Neural cell (in vitro differentiated cells): ENCODE measurements at regions not wholly inside any gene's neighbourhood (a gene's known extent, or its start where the extent isn't known, plus 50 kb on each side); places are given as distances from the start of the nearest gene placed in this dataset.

Source experiments
- H2AFZ ChIP-seq: fragments of 200-600, 300-800 bp; sonication (generic), shearing (Covaris generic); 2 replicates; pipeline ENCODE4 v1.6.0; 2014; ENCODE audit warnings: low read depth, mild to moderate bottlenecking, antibody characterized with exemption, low read length, moderate library complexity
- H3F3A ChIP-seq: fragments of 200-600 bp; shearing (Covaris generic); 2 replicates; pipeline ENCODE4 v1.6.1; 2016; ENCODE audit warnings: mild to moderate bottlenecking, moderate library complexity, mixed read lengths, antibody characterized with exemption, low read length; ENCODE audit not compliant: insufficient read depth, poor library complexity, severe bottlenecking
- H3K27ac ChIP-seq: fragments of 200-600, 300-800 bp; sonication (generic), shearing (Covaris generic); 2 replicates; pipeline ENCODE4 v1.5.1; 2014; ENCODE audit warnings: mild to moderate bottlenecking, low read length, moderate library complexity
- H3K27me3 ChIP-seq: fragments of 300-800, 200-600 bp; sonication (generic), shearing (Covaris generic); 2 replicates; pipeline ENCODE4 v1.6.0; 2014; ENCODE audit warnings: mild to moderate bottlenecking, low read depth, low read length, moderate library complexity; ENCODE audit not compliant: insufficient read depth
- H3K36me3 ChIP-seq: fragments of 300-800, 200-600 bp; sonication (generic), shearing (Covaris generic); 2 replicates; pipeline ENCODE4 v1.5.1; 2014; ENCODE audit warnings: mild to moderate bottlenecking, antibody characterized with exemption, low read length, moderate library complexity; ENCODE audit not compliant: insufficient read depth
- H3K4me2 ChIP-seq: fragments of 300-800, 200-600 bp; sonication (generic), shearing (Covaris generic); 2 replicates; pipeline ENCODE4 v1.6.0; 2014; ENCODE audit warnings: mild to moderate bottlenecking, low read length
- H3K4me3 ChIP-seq: fragments of 300-800, 200-600 bp; sonication (generic), shearing (Covaris generic); 2 replicates; pipeline ENCODE4 v1.5.1; 2014; ENCODE audit warnings: mild to moderate bottlenecking, low read length, moderate library complexity
- H3K79me2 ChIP-seq: fragments of 200-600 bp; shearing (Covaris generic); replicated peaks from 2 replicates; pipeline ENCODE4 v1.6.0; 2014; ENCODE audit warnings: mild to moderate bottlenecking, low read length, moderate library complexity; ENCODE audit not compliant: insufficient read depth
- H3K9ac ChIP-seq: fragments of 300-800, 200-600 bp; sonication (generic), shearing (Covaris generic); 2 replicates; pipeline ENCODE4 v1.6.1; 2016; ENCODE audit warnings: mild to moderate bottlenecking, low read length, mixed read lengths
- H3K9me2 ChIP-seq: fragments of 200-600 bp; shearing (Covaris generic); 2 replicates; pipeline ENCODE4 v1.6.1; 2016; ENCODE audit warnings: mild to moderate bottlenecking, low read length, mixed read lengths; ENCODE audit not compliant: insufficient read depth
- H3K9me3 ChIP-seq: fragments of 200-600, 300-800 bp; sonication (generic), shearing (Covaris generic); 2 replicates; pipeline ENCODE4 v1.6.1; 2016; ENCODE audit warnings: mild to moderate bottlenecking, mixed run types, low read length, moderate library complexity, mixed read lengths
- H4K20me1 ChIP-seq: fragments of 200-600 bp; shearing (Covaris generic); 2 replicates; pipeline ENCODE4 v1.6.1; 2016; ENCODE audit warnings: mild to moderate bottlenecking, mixed run types; ENCODE audit not compliant: insufficient read depth
- CTCF ChIP-seq: fragments of 450-650 bp; IDR thresholded peaks from 2 replicates; pipeline ENCODE4 v1.5.1; 2014; ENCODE audit warnings: antibody characterized with exemption, mild to moderate bottlenecking, moderate library complexity; ENCODE audit not compliant: poor library complexity, severe bottlenecking
- EP300 ChIP-seq: fragments of 450-650 bp; conservative IDR thresholded peaks from 2 replicates; pipeline ENCODE4 v1.6.1; 2014; ENCODE audit warnings: antibody characterized with exemption, mild to moderate bottlenecking, moderate library complexity; ENCODE audit not compliant: poor library complexity, severe bottlenecking
- EZH2 ChIP-seq: fragments of 200-600, 300-800 bp; shearing (Covaris generic), sonication (generic); IDR thresholded peaks from 2 replicates; pipeline ENCODE4 v1.6.1; 2014; ENCODE audit warnings: antibody characterized with exemption, low read length, borderline replicate concordance, mild to moderate bottlenecking; ENCODE audit not compliant: insufficient read depth, poor library complexity, severe bottlenecking
- MXI1 ChIP-seq: fragments of 450-650 bp; conservative IDR thresholded peaks from 2 replicates; pipeline ENCODE4 v1.6.1; 2014; ENCODE audit warnings: antibody characterized with exemption, mild to moderate bottlenecking; ENCODE audit not compliant: poor library complexity, severe bottlenecking
- POLR2AphosphoS5 ChIP-seq: IDR thresholded peaks from 2 replicates; pipeline ENCODE4 v1.6.1; 2012
- RAD21 ChIP-seq: fragments of 450-650 bp; conservative IDR thresholded peaks from 2 replicates; pipeline ENCODE4 v1.6.1; 2014; ENCODE audit warnings: antibody characterized with exemption, mild to moderate bottlenecking, moderate library complexity
- REST ChIP-seq: IDR thresholded peaks from 2 replicates; pipeline ENCODE4 v1.6.1; 2012; ENCODE audit warnings: borderline replicate concordance
- SMC3 ChIP-seq: fragments of 450-650 bp; conservative IDR thresholded peaks from 2 replicates; pipeline ENCODE4 v1.6.1; 2014; ENCODE audit warnings: antibody characterized with exemption, mild to moderate bottlenecking, moderate library complexity; ENCODE audit not compliant: poor library complexity
- TAF1 ChIP-seq: IDR thresholded peaks from 2 replicates; pipeline ENCODE4 v1.6.1; 2012; ENCODE audit warnings: low read depth

GRCh38 chr10:131001438-131001837, 310.1 kb downstream of the TCERG1L start:
- no peak overlapping the region for H3K4me3 ChIP-seq
- no peaks in the 10 kb centered on the region for H3K27me3 ChIP-seq
- no peak overlapping the region for H3K9ac ChIP-seq
- H3K9me3 ChIP-seq: no peaks in the 10 kb centered on the region
- H3K4me2 ChIP-seq: no peak overlapping the region
- no peaks in the 10 kb centered on the region for H3K36me3 ChIP-seq
- H3K79me2 ChIP-seq: no peaks in the 10 kb centered on the region
- H3K27ac ChIP-seq: no peak overlapping the region
- H2AFZ ChIP-seq: no peak overlapping the region
- no peaks in the 10 kb centered on the region for H3F3A ChIP-seq
- TF ChIP-seq RAD21: no peak
- no peak for TF ChIP-seq EP300
- no peak for TF ChIP-seq EZH2
- TF ChIP-seq MXI1: no peak
- TF ChIP-seq POLR2AphosphoS5: no peak
- TF ChIP-seq CTCF: no peak
- no peak for TF ChIP-seq TAF1
- TF ChIP-seq SMC3: no peak
- no peak for TF ChIP-seq REST
- no peaks in the 10 kb centered on the region for H4K20me1 ChIP-seq
- no peaks in the 10 kb centered on the region for H3K9me2 ChIP-seq

- H3K9ac ChIP-seq: no peak overlapping the region
Observed at GRCh38 chr10:131002031-131002861, 309.3 kb downstream of the TCERG1L start.

More at GRCh38 chr10:131002031-131002861, 309.3 kb downstream of the TCERG1L start:
- Histone ChIP-seq H3K9me3 (no peaks in the 10 kb centered on the region), H3K27me3 (no peaks in the 10 kb centered on the region), H3K36me3 (no peaks in the 10 kb centered on the region), H2AFZ (no peak overlapping the region), H3K79me2 (no peaks in the 10 kb centered on the region), H3K4me2 (no peak overlapping the region), H3F3A (no peaks in the 10 kb centered on the region), H4K20me1 (no peaks in the 10 kb centered on the region), H3K27ac (no peak overlapping the region), H3K4me3 (no peak overlapping the region), H3K9me2 (no peaks in the 10 kb centered on the region)
- TF ChIP-seq TAF1 (no peak), CTCF (no peak), SMC3 (no peak), REST (no peak), RAD21 (no peak), EZH2 (no peak), POLR2AphosphoS5 (no peak), MXI1 (no peak), EP300 (no peak)
